K562 (cell line): ENCODE measurements at regions not wholly inside any gene's neighbourhood (a gene's known extent, or its start where the extent isn't known, plus 50 kb on each side); places are given as distances from the start of the nearest gene placed in this dataset.

Experiments used
- ATAC-seq: fragments of 200-7000 bp; cut with Tn5 transposase; 3 replicates; pipeline ENCODE4 v1.9.1; 2020; ENCODE audit warnings: moderate library complexity
- BruUV-seq: library from RNA; stranded (reverse); fragments of 400-500 nt; replicated peaks from 2 replicates; lab custom pipeline; 2021; lab: Mats Ljungman, UMichigan
- CTCF ChIA-PET: fragments of 300-600 bp; formaldehyde crosslinking; extraction: SDS; loops from one replicate; lab custom pipeline; 2021; ENCODE audit warnings: low intra/inter-chr PET ratio; lab: Yijun Ruan, JAX
- POLR2A ChIA-PET: fragments of 300-600, 350-650 bp; sonication (Branson Sonifier 250); formaldehyde crosslinking; extraction: SDS; loops from one replicate; lab custom pipeline; 2021; ENCODE audit warnings: antibody characterized with exemption, inconsistent platforms; lab: Yijun Ruan, JAX
- DNase-seq, 4 experiments: peaks; one replicate each; pipeline versions ENCODE4 v3.0.0 to v3.0.0-alpha.2; 2011 to 2018; ENCODE audit warnings: low spot score in 3 of 4, mixed read lengths in 3 of 4; ENCODE audit errors: extremely low read depth in 1 of 4
- FAIRE-seq: peaks from 2 replicates; lab custom pipeline; 2011; peaks lifted over from hg19 to GRCh38; lab: Jason Lieb, UNC
- H2AFZ ChIP-seq: 2 replicates; pipeline ENCODE4 v1.6.0; 2011; ENCODE audit warnings: low read depth, low read length, control low read depth, inconsistent platforms
- H3K27ac ChIP-seq: fragments of 200-600 bp; 3 replicates; pipeline ENCODE4 v1.8.0; 2011; ENCODE audit warnings: low read depth, mild to moderate bottlenecking, control low read depth, inconsistent platforms, low read length, moderate library complexity, mixed read lengths; ENCODE audit errors: extremely low read depth
- H3K27me3 ChIP-seq, 2 experiments: fragments of 300-600 bp in 1 of 2; 2 replicates in 1 of 2; 3 replicates in 1 of 2; pipeline versions ENCODE4 v1.6.0 to v1.8.0; 2011; ENCODE audit warnings: inconsistent platforms in 2 of 2, low read length in 2 of 2, mild to moderate bottlenecking in 1 of 2, mixed read lengths in 1 of 2, moderate library complexity in 1 of 2; ENCODE audit not compliant: control insufficient read depth in 2 of 2, insufficient read depth in 2 of 2
- H3K36me3 ChIP-seq: fragments of 300-600 bp; 3 replicates; pipeline ENCODE4 v1.8.0; 2011; ENCODE audit warnings: mild to moderate bottlenecking, low read length, inconsistent platforms; ENCODE audit not compliant: control insufficient read depth, insufficient read depth
- H3K4me1 ChIP-seq, 2 experiments: fragments of 200-600 bp in 1 of 2; replicated peaks in 1 of 2; 2 replicates in 1 of 2; 3 replicates in 1 of 2; pipeline versions ENCODE4 v1.5.1 to v1.8.0; 2011; ENCODE audit warnings: inconsistent platforms in 2 of 2, low read length in 2 of 2, mild to moderate bottlenecking in 1 of 2, mixed read lengths in 1 of 2, moderate library complexity in 1 of 2; ENCODE audit not compliant: control insufficient read depth in 2 of 2, insufficient read depth in 2 of 2
- H3K4me2 ChIP-seq: 2 replicates; pipeline ENCODE4 v1.6.1; 2011; ENCODE audit warnings: low read length, control low read depth, inconsistent platforms, mixed read lengths; ENCODE audit not compliant: insufficient read depth
- H3K4me3 ChIP-seq: fragments of 200-600 bp; sonication (generic), shearing (Covaris generic); 2 replicates; pipeline ENCODE4 v1.5.1; 2016; ENCODE audit warnings: control low read depth, inconsistent platforms
- H3K79me2 ChIP-seq: fragments of 200-600 bp; 3 replicates; pipeline ENCODE4 v1.8.0; 2011; ENCODE audit warnings: low read length, inconsistent platforms; ENCODE audit not compliant: control insufficient read depth, insufficient read depth
- H3K9ac ChIP-seq, 2 experiments: 2 replicates each; pipeline versions ENCODE4 v1.6.0 to v1.6.1; 2011; ENCODE audit warnings: low read depth in 2 of 2, low read length in 2 of 2, control low read depth in 1 of 2, inconsistent platforms in 1 of 2, mild to moderate bottlenecking in 1 of 2, mixed read lengths in 1 of 2; ENCODE audit not compliant: insufficient read depth in 1 of 2
- H3K9me1 ChIP-seq: one replicate; pipeline ENCODE4 v1.6.0; 2011; ENCODE audit warnings: inconsistent platforms, mild to moderate bottlenecking, low read length, moderate library complexity; ENCODE audit not compliant: control insufficient read depth, insufficient read depth
- H3K9me3 ChIP-seq: replicated peaks from 2 replicates; pipeline ENCODE4 v1.5.1; 2011; ENCODE audit warnings: low read depth, low read length, inconsistent platforms; ENCODE audit not compliant: control insufficient read depth, insufficient read depth
- H4K20me1 ChIP-seq: replicated peaks from 2 replicates; pipeline ENCODE4 v1.6.1; 2011; ENCODE audit warnings: low read length, inconsistent platforms, mixed read lengths; ENCODE audit not compliant: control insufficient read depth, insufficient read depth
- FOXA3 ChIP-seq, 2 experiments: fragments of 450-650 bp in 1 of 2; sonication (generic) in 1 of 2; formaldehyde crosslinking; IDR thresholded peaks in 1 of 2; conservative IDR thresholded peaks in 1 of 2; 2 replicates each; pipeline versions ENCODE4 v1.4.0 to v1.8.0; 2020 to 2022; ENCODE audit warnings: mild to moderate bottlenecking in 2 of 2, missing genetic modification reagents in 1 of 2
- HDAC3 ChIP-seq: fragments of 450-650 bp; IDR thresholded peaks from 2 replicates; pipeline ENCODE4 v1.6.1; 2018; ENCODE audit warnings: borderline replicate concordance, mild to moderate bottlenecking, moderate library complexity; ENCODE audit not compliant: partially characterized antibody
- MTF1 ChIP-seq: fragments of 250-450 bp; sonication (Bioruptor Pico); IDR thresholded peaks from 2 replicates; pipeline ENCODE4 v1.9.0; 2021; ENCODE audit warnings: moderate library complexity, mild to moderate bottlenecking, inconsistent platforms, borderline replicate concordance
- NFYB ChIP-seq: IDR thresholded peaks from 2 replicates; pipeline ENCODE4 v1.6.1; 2011; ENCODE audit warnings: mild to moderate bottlenecking, moderate library complexity; ENCODE audit not compliant: insufficient read length; ENCODE audit errors: extremely low read depth
- ZNF217 ChIP-seq: sonication (generic); formaldehyde crosslinking; IDR thresholded peaks from 2 replicates; pipeline ENCODE4 v1.8.0; 2022; ENCODE audit warnings: mild to moderate bottlenecking, missing genetic modification reagents
- ZNF436 ChIP-seq: fragments of 250-450, 450-650 bp; sonication (Bioruptor Pico); formaldehyde crosslinking; IDR thresholded peaks from 2 replicates; pipeline ENCODE4 v1.7.0; 2020; ENCODE audit warnings: mild to moderate bottlenecking
- WGBS: fragments of 100-300 bp; shearing (Covaris generic); methylation state at CpG from one replicate; pipeline ENCODE4 v1.1.6; 2016; ENCODE audit warnings: low coverage, mixed read lengths; ENCODE audit not compliant: insufficient coverage; ENCODE audit errors: missing lambda C conversion rate; 5-methylcytosine and 5-hydroxymethylcytosine counted together
- in situ Hi-C: fragments of 300-500 bp; cut with MboI; formaldehyde crosslinking; loops from 4 replicates; pipeline ENCODE4 v1.15.0; 2018; ENCODE audit warnings: inconsistent platforms, mixed read lengths
- intact Hi-C: fragments of 100-400 bp; cut with micrococcal nuclease; formaldehyde crosslinking; loops from 2 replicates; pipeline ENCODE4 v1.14.2; 2022
- TF ChIP-seq, protein P1 (sequence below), 2 experiments: fragments of 450-650 bp; IDR thresholded peaks; 2 replicates each; pipeline ENCODE4 v1.6.1; 2018; ENCODE audit warnings: mild to moderate bottlenecking in 2 of 2, low read depth in 1 of 2; ENCODE audit not compliant: partially characterized antibody in 2 of 2
- TF ChIP-seq, protein P2 (sequence below): sonication (generic); formaldehyde crosslinking; IDR thresholded peaks from 2 replicates; pipeline ENCODE4 v1.8.0; 2022; ENCODE audit warnings: mild to moderate bottlenecking, low read depth, missing genetic modification reagents
- TF ChIP-seq, protein P3 (sequence below): fragments of 250-450 bp; sonication (Bioruptor Pico); IDR thresholded peaks from 2 replicates; pipeline ENCODE4 v1.8.0; 2021; ENCODE audit warnings: moderate library complexity, mild to moderate bottlenecking, inconsistent platforms
- TF ChIP-seq, protein P4 (sequence below): sonication (generic); formaldehyde crosslinking; IDR thresholded peaks from 2 replicates; pipeline ENCODE4 v1.8.1; 2022; ENCODE audit warnings: missing genetic modification reagents
- TF ChIP-seq, protein P5 (sequence below): sonication (generic); formaldehyde crosslinking; IDR thresholded peaks from 2 replicates; pipeline ENCODE4 v1.8.0; 2022; ENCODE audit warnings: missing genetic modification reagents, mild to moderate bottlenecking, moderate library complexity, borderline replicate concordance

DNA sequence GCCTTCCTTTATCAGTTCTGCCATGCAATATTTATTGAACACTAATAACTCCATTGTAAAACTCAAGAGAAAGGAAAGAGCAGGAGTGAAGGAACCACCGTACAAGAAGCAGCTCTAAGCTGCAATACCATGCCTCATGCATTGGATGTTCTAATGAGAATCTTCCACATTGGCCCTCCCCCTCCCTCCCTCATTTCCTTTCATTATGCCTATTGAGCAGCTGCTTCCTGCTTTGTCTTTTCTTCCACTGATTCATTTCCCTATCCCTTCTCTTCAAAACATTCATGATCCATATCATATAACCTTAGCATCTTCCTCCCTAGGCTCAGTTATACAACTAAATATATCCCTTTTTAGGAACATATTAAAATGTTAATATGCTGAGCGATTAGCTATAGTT lies 698.7 kb upstream of the GOLIM4 start (continued):
- TF ChIP-seq, protein P1, sequence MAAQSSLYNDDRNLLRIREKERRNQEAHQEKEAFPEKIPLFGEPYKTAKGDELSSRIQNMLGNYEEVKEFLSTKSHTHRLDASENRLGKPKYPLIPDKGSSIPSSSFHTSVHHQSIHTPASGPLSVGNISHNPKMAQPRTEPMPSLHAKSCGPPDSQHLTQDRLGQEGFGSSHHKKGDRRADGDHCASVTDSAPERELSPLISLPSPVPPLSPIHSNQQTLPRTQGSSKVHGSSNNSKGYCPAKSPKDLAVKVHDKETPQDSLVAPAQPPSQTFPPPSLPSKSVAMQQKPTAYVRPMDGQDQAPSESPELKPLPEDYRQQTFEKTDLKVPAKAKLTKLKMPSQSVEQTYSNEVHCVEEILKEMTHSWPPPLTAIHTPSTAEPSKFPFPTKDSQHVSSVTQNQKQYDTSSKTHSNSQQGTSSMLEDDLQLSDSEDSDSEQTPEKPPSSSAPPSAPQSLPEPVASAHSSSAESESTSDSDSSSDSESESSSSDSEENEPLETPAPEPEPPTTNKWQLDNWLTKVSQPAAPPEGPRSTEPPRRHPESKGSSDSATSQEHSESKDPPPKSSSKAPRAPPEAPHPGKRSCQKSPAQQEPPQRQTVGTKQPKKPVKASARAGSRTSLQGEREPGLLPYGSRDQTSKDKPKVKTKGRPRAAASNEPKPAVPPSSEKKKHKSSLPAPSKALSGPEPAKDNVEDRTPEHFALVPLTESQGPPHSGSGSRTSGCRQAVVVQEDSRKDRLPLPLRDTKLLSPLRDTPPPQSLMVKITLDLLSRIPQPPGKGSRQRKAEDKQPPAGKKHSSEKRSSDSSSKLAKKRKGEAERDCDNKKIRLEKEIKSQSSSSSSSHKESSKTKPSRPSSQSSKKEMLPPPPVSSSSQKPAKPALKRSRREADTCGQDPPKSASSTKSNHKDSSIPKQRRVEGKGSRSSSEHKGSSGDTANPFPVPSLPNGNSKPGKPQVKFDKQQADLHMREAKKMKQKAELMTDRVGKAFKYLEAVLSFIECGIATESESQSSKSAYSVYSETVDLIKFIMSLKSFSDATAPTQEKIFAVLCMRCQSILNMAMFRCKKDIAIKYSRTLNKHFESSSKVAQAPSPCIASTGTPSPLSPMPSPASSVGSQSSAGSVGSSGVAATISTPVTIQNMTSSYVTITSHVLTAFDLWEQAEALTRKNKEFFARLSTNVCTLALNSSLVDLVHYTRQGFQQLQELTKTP (IDR thresholded peaks at IDR 0.05; ENCODE audit: low read depth in 1 of 2, partially characterized antibody in 2 of 2), result no peak

DNA sequence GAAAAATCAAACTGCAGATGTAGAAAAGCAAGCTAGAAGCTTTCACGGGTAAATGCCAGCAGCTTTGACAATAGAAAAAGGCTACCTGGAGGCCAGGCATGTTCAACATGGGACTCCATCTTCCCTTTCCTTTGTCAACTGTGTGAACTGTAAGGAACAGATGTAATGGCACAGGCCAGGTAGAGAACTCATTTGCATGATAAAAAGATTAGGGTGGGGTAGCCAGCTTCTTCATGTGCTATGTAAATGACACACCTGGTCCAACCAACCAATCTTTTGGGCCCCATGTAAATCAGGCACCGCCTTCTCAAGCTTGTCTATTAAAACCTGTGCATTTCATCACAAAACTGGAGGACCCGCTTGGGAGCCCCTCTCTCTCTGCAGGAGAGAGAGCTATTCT lies 686.5 kb upstream of the GOLIM4 start:
- H3K4me2 ChIP-seq, result no peak overlapping the region
- ATAC-seq (no peak), FAIRE-seq (no peak), DNase-seq (no peak)
- H3K4me1 ChIP-seq, result no peaks in the 10 kb centered on the region
- no peak overlapping the region for H3K4me3 ChIP-seq
- no peak overlapping the region for H2AFZ ChIP-seq
- in situ Hi-C loops, result no loop called here
- CTCF ChIA-PET, result no interaction called here
- POLR2A ChIA-PET, result no interaction called here
- WGBS, result 3% methylated on average over 3 of the region's 3 CpGs
- no peaks in the 10 kb centered on the region for H3K36me3 ChIP-seq
- no TSS peak for BruUV-seq
- no peak overlapping the region for H3K27ac ChIP-seq
- H3K9me3 ChIP-seq, result no peaks in the 10 kb centered on the region
- H3K27me3 ChIP-seq, result no peaks in the 10 kb centered on the region
- intact Hi-C loops, result no loop called here
- no peaks in the 10 kb centered on the region for H4K20me1 ChIP-seq
- H3K9me1 ChIP-seq, result no peaks in the 10 kb centered on the region
- no peak overlapping the region for H3K9ac ChIP-seq
- no peaks in the 10 kb centered on the region for H3K79me2 ChIP-seq
- TF ChIP-seq, protein P2, sequence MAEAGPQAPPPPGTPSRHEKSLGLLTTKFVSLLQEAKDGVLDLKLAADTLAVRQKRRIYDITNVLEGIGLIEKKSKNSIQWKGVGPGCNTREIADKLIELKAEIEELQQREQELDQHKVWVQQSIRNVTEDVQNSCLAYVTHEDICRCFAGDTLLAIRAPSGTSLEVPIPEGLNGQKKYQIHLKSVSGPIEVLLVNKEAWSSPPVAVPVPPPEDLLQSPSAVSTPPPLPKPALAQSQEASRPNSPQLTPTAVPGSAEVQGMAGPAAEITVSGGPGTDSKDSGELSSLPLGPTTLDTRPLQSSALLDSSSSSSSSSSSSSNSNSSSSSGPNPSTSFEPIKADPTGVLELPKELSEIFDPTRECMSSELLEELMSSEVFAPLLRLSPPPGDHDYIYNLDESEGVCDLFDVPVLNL (CRISPR knock-in tag), result no peak
- TF ChIP-seq FOXA3 (CRISPR knock-in tag; conservative IDR thresholded peaks at IDR 0.05 in 1 of 2, IDR thresholded peaks at IDR 0.05 in 1 of 2), result no peak
- no peak for TF ChIP-seq ZNF436
- no peak for TF ChIP-seq ZNF217 (CRISPR knock-in tag)
- no peak for TF ChIP-seq NFYB
- TF ChIP-seq, protein P3, sequence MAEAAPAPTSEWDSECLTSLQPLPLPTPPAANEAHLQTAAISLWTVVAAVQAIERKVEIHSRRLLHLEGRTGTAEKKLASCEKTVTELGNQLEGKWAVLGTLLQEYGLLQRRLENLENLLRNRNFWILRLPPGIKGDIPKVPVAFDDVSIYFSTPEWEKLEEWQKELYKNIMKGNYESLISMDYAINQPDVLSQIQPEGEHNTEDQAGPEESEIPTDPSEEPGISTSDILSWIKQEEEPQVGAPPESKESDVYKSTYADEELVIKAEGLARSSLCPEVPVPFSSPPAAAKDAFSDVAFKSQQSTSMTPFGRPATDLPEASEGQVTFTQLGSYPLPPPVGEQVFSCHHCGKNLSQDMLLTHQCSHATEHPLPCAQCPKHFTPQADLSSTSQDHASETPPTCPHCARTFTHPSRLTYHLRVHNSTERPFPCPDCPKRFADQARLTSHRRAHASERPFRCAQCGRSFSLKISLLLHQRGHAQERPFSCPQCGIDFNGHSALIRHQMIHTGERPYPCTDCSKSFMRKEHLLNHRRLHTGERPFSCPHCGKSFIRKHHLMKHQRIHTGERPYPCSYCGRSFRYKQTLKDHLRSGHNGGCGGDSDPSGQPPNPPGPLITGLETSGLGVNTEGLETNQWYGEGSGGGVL (CRISPR knock-in tag), result no peak
- TF ChIP-seq, protein P4, sequence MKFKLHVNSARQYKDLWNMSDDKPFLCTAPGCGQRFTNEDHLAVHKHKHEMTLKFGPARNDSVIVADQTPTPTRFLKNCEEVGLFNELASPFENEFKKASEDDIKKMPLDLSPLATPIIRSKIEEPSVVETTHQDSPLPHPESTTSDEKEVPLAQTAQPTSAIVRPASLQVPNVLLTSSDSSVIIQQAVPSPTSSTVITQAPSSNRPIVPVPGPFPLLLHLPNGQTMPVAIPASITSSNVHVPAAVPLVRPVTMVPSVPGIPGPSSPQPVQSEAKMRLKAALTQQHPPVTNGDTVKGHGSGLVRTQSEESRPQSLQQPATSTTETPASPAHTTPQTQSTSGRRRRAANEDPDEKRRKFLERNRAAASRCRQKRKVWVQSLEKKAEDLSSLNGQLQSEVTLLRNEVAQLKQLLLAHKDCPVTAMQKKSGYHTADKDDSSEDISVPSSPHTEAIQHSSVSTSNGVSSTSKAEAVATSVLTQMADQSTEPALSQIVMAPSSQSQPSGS, result no peak
- TF ChIP-seq, protein P5, sequence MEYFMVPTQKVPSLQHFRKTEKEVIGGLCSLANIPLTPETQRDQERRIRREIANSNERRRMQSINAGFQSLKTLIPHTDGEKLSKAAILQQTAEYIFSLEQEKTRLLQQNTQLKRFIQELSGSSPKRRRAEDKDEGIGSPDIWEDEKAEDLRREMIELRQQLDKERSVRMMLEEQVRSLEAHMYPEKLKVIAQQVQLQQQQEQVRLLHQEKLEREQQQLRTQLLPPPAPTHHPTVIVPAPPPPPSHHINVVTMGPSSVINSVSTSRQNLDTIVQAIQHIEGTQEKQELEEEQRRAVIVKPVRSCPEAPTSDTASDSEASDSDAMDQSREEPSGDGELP (CRISPR knock-in tag), result no peak
- TF ChIP-seq HDAC3, result no peak
- no peak for TF ChIP-seq MTF1 (CRISPR knock-in tag)
